HepG2 (cell line): ENCODE measurements at regions not wholly inside any gene's neighbourhood (a gene's known extent, or its start where the extent isn't known, plus 50 kb on each side); places are given as distances from the start of the nearest gene placed in this dataset.

Experiments
- ATAC-seq: fragments of 200-7000 bp; cut with Tn5 transposase; 3 replicates; pipeline ENCODE4 v1.9.1; 2020; ENCODE audit warnings: mild to moderate bottlenecking, moderate library complexity
- BruUV-seq: library from RNA; stranded (reverse); fragments of 400-500 nt; replicated peaks from 2 replicates; lab custom pipeline; 2021; lab: Mats Ljungman, UMichigan
- CTCF ChIA-PET: fragments of 300-600 bp; formaldehyde crosslinking; extraction: SDS; loops from one replicate; lab custom pipeline; 2021; ENCODE audit warnings: low total read pairs, inconsistent platforms, low intra/inter-chr PET ratio; lab: Yijun Ruan, JAX
- POLR2A ChIA-PET: fragments of 350-600 bp; sonication (Branson Sonifier 250); formaldehyde crosslinking; loops from one replicate; lab custom pipeline; 2020; ENCODE audit warnings: antibody characterized with exemption, inconsistent platforms; lab: Yijun Ruan, JAX
- DNase-seq: peaks from one replicate; pipeline ENCODE4 v3.0.0-alpha.2; 2015; ENCODE audit warnings: low spot score
- FAIRE-seq: peaks from 3 replicates; lab custom pipeline; 2011; peaks lifted over from hg19 to GRCh38; lab: Jason Lieb, UNC
- H2AFZ ChIP-seq: one replicate; pipeline ENCODE4 v1.6.1; 2011; ENCODE audit warnings: low read length, inconsistent platforms
- H3K27ac ChIP-seq: fragments of 300-600 bp; 3 replicates; pipeline ENCODE4 v1.8.0; 2011; ENCODE audit warnings: mixed run types, mild to moderate bottlenecking, mixed read lengths, low read length, inconsistent platforms; ENCODE audit not compliant: insufficient read depth; ENCODE audit errors: extremely low read length
- H3K27me3 ChIP-seq, 2 experiments: fragments of 200-600 bp in 1 of 2; 2 replicates in 1 of 2; 3 replicates in 1 of 2; pipeline versions ENCODE4 v1.6.0 to v1.8.0; 2011; ENCODE audit warnings: low read length in 2 of 2, mild to moderate bottlenecking in 2 of 2, moderate library complexity in 2 of 2, inconsistent platforms in 1 of 2; ENCODE audit not compliant: insufficient read depth in 2 of 2, control insufficient read depth in 1 of 2
- H3K36me3 ChIP-seq, 2 experiments: fragments of 200-600 bp in 1 of 2; replicated peaks in 1 of 2; 2 replicates in 1 of 2; 3 replicates in 1 of 2; pipeline versions ENCODE4 v1.5.1 to v1.8.0; 2011; ENCODE audit warnings: low read length in 2 of 2, inconsistent platforms in 1 of 2; ENCODE audit not compliant: insufficient read depth in 2 of 2, control insufficient read depth in 1 of 2
- H3K4me1 ChIP-seq: 2 replicates; pipeline ENCODE4 v1.5.1; 2012; ENCODE audit warnings: low read length, inconsistent platforms; ENCODE audit not compliant: insufficient read depth
- H3K4me2 ChIP-seq: 2 replicates; pipeline ENCODE4 v1.6.0; 2011; ENCODE audit warnings: low read depth, low read length, inconsistent platforms
- H3K4me3 ChIP-seq, 3 experiments: fragments of 200-600 bp in 1 of 3; sonication (generic), shearing (Covaris generic) in 1 of 3; replicated peaks in 1 of 3; 2 replicates each; pipeline ENCODE4 v1.5.1; 2011 to 2016; ENCODE audit warnings: low read length in 3 of 3, inconsistent platforms in 2 of 3, low read depth in 2 of 3, mild to moderate bottlenecking in 2 of 3, control low read depth in 1 of 3, mixed read lengths in 1 of 3; ENCODE audit not compliant: insufficient read depth in 1 of 3
- H3K79me2 ChIP-seq: one replicate; pipeline ENCODE4 v1.6.1; 2011; ENCODE audit warnings: low read length, inconsistent platforms; ENCODE audit not compliant: insufficient read depth
- H3K9ac ChIP-seq: 2 replicates; pipeline ENCODE4 v1.6.0; 2011; ENCODE audit warnings: mild to moderate bottlenecking, low read depth, low read length, inconsistent platforms; ENCODE audit not compliant: insufficient read depth
- H3K9me3 ChIP-seq: 2 replicates; pipeline ENCODE4 v1.5.1; 2012; ENCODE audit warnings: mild to moderate bottlenecking, low read length
- H4K20me1 ChIP-seq: 2 replicates; pipeline ENCODE4 v1.6.0; 2011; ENCODE audit warnings: inconsistent platforms, mild to moderate bottlenecking, low read length, moderate library complexity; ENCODE audit not compliant: insufficient read depth
- GABPB1 ChIP-seq: IDR thresholded peaks from 2 replicates; pipeline ENCODE4 v1.6.1; 2016; ENCODE audit warnings: mild to moderate bottlenecking, missing genetic modification reagents, moderate library complexity, missing compliant biosample characterization
- GPN1 ChIP-seq: sonication (generic); formaldehyde crosslinking; IDR thresholded peaks from 2 replicates; pipeline ENCODE4 v1.5.1; 2020; ENCODE audit warnings: missing genetic modification reagents, borderline replicate concordance
- NR3C1 ChIP-seq: sonication (generic); formaldehyde crosslinking; IDR thresholded peaks from 2 replicates; pipeline ENCODE4 v1.4.0; 2020; ENCODE audit warnings: missing genetic modification reagents
- NRL ChIP-seq: sonication (generic); formaldehyde crosslinking; IDR thresholded peaks from 2 replicates; pipeline ENCODE4 v1.5.0; 2020; ENCODE audit warnings: missing genetic modification reagents, mild to moderate bottlenecking, moderate library complexity, borderline replicate concordance
- PITX1 ChIP-seq: sonication (generic); formaldehyde crosslinking; IDR thresholded peaks from 2 replicates; pipeline ENCODE4 v1.5.1; 2020; ENCODE audit warnings: mild to moderate bottlenecking, missing genetic modification reagents
- POLR2A ChIP-seq, 2 experiments: IDR thresholded peaks; 2 replicates each; pipeline ENCODE4 v1.6.1; 2011; ENCODE audit warnings: low read depth in 2 of 2, low read length in 2 of 2, mild to moderate bottlenecking in 1 of 2, moderate library complexity in 1 of 2; ENCODE audit not compliant: insufficient read depth in 1 of 2
- RFX5 ChIP-seq: IDR thresholded peaks from 2 replicates; pipeline ENCODE4 v1.6.1; 2011; ENCODE audit warnings: low read depth, low read length, improper control_type of control experiment
- SIN3B ChIP-seq: fragments of 150-350 bp; IDR thresholded peaks from 2 replicates; pipeline ENCODE4 v1.6.1; 2014; ENCODE audit warnings: low read length
- ZHX2 ChIP-seq, 2 experiments: sonication (generic) in 1 of 2; formaldehyde crosslinking in 1 of 2; IDR thresholded peaks; 2 replicates each; pipeline versions ENCODE4 v1.6.1 to v1.9.0; 2014 to 2022; ENCODE audit warnings: antibody characterized with exemption in 1 of 2, borderline replicate concordance in 1 of 2, inconsistent platforms in 1 of 2, low read depth in 1 of 2, missing genetic modification reagents in 1 of 2
- ZNF263 ChIP-seq: sonication (generic); formaldehyde crosslinking; IDR thresholded peaks from 2 replicates; pipeline ENCODE4 v1.4.0; 2020; ENCODE audit warnings: missing genetic modification reagents
- ZNF644 ChIP-seq: IDR thresholded peaks from 2 replicates; pipeline ENCODE4 v1.6.1; 2016; ENCODE audit warnings: low read depth
- ZNF883 ChIP-seq: sonication (generic); formaldehyde crosslinking; IDR thresholded peaks from 2 replicates; pipeline ENCODE4 v1.5.1; 2020; ENCODE audit warnings: mild to moderate bottlenecking, missing genetic modification reagents; ENCODE audit errors: not compliant biosample characterization
- ZSCAN25 ChIP-seq: sonication (generic); formaldehyde crosslinking; IDR thresholded peaks from 2 replicates; pipeline ENCODE4 v1.8.0; 2022; ENCODE audit warnings: mild to moderate bottlenecking, missing genetic modification reagents
- WGBS: methylation state at CpG from one replicate; pipeline ENCODE4 v1.1.6; 2017; ENCODE audit warnings: low lambda C conversion rate; 5-methylcytosine and 5-hydroxymethylcytosine counted together
- in situ Hi-C: cut with HindIII; loops from 2 replicates; pipeline ENCODE4 v1.10.0; 2017; ENCODE audit warnings: low pct_unique_long_range_greater_than_20kb; ENCODE audit not compliant: extremely low pct_ligation_motif_present
- intact Hi-C: fragments of 100-400 bp; cut with micrococcal nuclease; formaldehyde crosslinking; loops from one replicate; pipeline ENCODE4 v1.10.0; 2022; ENCODE audit not compliant: unreplicated experiment

GRCh38 chr10:83582407-83583095 is 556.8 kb upstream of the GHITM start:
- no peak for ATAC-seq
- DNase-seq = no peak
- BruUV-seq = no TSS peak
- Histone ChIP-seq H3K4me1 (no peaks in the 10 kb centered on the region), H2AFZ (no peak overlapping the region), H3K4me3 (no peak overlapping the region), H3K9ac (no peak overlapping the region), H3K27me3 (no peaks in the 10 kb centered on the region), H4K20me1 (no peaks in the 10 kb centered on the region), H3K4me2 (no peak overlapping the region), H3K9me3 (peaks cover 82% of the 10 kb centered on the region), H3K36me3 (no peaks in the 10 kb centered on the region), H3K79me2 (no peaks in the 10 kb centered on the region), H3K27ac (no peak overlapping the region)
- no peak for FAIRE-seq
- ChIA-PET POLR2A (no interaction called here), CTCF (no interaction called here)
- 6% methylated on average over 3 of the region's 3 CpGs for WGBS
- TF ChIP-seq NR3C1 (CRISPR knock-in tag) = no peak
- no peak for TF ChIP-seq GABPB1 (CRISPR knock-in tag)
- no peak for TF ChIP-seq SIN3B
- no peak for TF ChIP-seq ZNF644
- TF ChIP-seq ZNF263 (CRISPR knock-in tag) = no peak
- TF ChIP-seq GPN1 (CRISPR knock-in tag) = no peak
- no peak for TF ChIP-seq NRL
- no peak for TF ChIP-seq RFX5
- no peak for TF ChIP-seq ZHX2 (IDR thresholded peaks at IDR 0.05; ENCODE audit: low read depth)
- TF ChIP-seq ZHX2 (CRISPR knock-in tag; IDR thresholded peaks at IDR 0.05; ENCODE audit: borderline replicate concordance) = no peak
- TF ChIP-seq ZSCAN25 (CRISPR knock-in tag) = no peak
- TF ChIP-seq ZNF883 = no peak
- no peak for TF ChIP-seq PITX1 (CRISPR knock-in tag)
- TF ChIP-seq POLR2A (IDR thresholded peaks at IDR 0.05; ENCODE audit: insufficient read depth in 1 of 2, low read depth in 2 of 2, low read length in 2 of 2) = no peak
- intact Hi-C loops = no loop called here
- in situ Hi-C loops = no loop called here
